GM21360 (cell line): ENCODE measurements at regions not wholly inside any gene's neighbourhood (a gene's known extent, or its start where the extent isn't known, plus 50 kb on each side); places are given as distances from the start of the nearest gene placed in this dataset.

ENCODE experiments used
- ATAC-seq: cut with Tn5 transposase; IDR thresholded peaks from one replicate; pipeline ENCODE4 v1.9.1; 2021; ENCODE audit warnings: mild to moderate bottlenecking, moderate library complexity; ENCODE audit not compliant: unreplicated experiment

- no peak for ATAC-seq
These were observed 50.8 kb upstream of the GADL1 start for GRCh38 chr3:30945291-30945690.

- ATAC-seq: no peak
These were observed 54.0 kb upstream of the GADL1 start for GRCh38 chr3:30948426-30948825.

- ATAC-seq: no peak
These were observed 57.4 kb upstream of the GADL1 start for GRCh38 chr3:30951826-30952225.

GRCh38 chr3:30952786-30953185, 58.3 kb upstream of the GADL1 start:
- ATAC-seq: no peak

- ATAC-seq: no peak
These were observed 60.0 kb upstream of the GADL1 start for GRCh38 chr3:30954426-30954825.

- ATAC-seq: no peak
These were observed 67.6 kb upstream of the GADL1 start for GRCh38 chr3:30962084-30962483.

- no peak for ATAC-seq
These were observed 68.0 kb upstream of the GADL1 start for GRCh38 chr3:30962493-30962892.

- ATAC-seq: no peak
These were observed 68.8 kb upstream of the GADL1 start for GRCh38 chr3:30963223-30963722.

GRCh38 chr3:30964612-30965011, 70.2 kb upstream of the GADL1 start:
- peak; percentile 90 for ATAC-seq

GRCh38 chr3:30966896-30967295, 72.4 kb upstream of the GADL1 start:
- ATAC-seq: no peak

- ATAC-seq: no peak
These were observed 75.7 kb upstream of the GADL1 start for GRCh38 chr3:30970183-30970582.

GRCh38 chr3:30972449-30972848, 78.0 kb upstream of the GADL1 start:
- ATAC-seq: no peak

GRCh38 chr3:30974071-30974470, 79.6 kb upstream of the GADL1 start:
- ATAC-seq: no peak

- no peak for ATAC-seq
These were observed 83.1 kb upstream of the GADL1 start for GRCh38 chr3:30977592-30977991.

GRCh38 chr3:30980993-30981392, 86.5 kb upstream of the GADL1 start:
- ATAC-seq: no peak

- no peak for ATAC-seq
These were observed 88.1 kb upstream of the GADL1 start for GRCh38 chr3:30982416-30983075.

- peak; percentile 50 for ATAC-seq
These were observed 90.6 kb upstream of the GADL1 start for GRCh38 chr3:30984855-30985749.

- no peak for ATAC-seq
These were observed 92.1 kb upstream of the GADL1 start for GRCh38 chr3:30986551-30986950.

- ATAC-seq: no peak
These were observed 94.3 kb upstream of the GADL1 start for GRCh38 chr3:30988769-30989168.

- ATAC-seq: no peak
These were observed 95.0 kb upstream of the GADL1 start for GRCh38 chr3:30989276-30990030.

GRCh38 chr3:30996467-30996866, 102.0 kb upstream of the GADL1 start:
- ATAC-seq: no peak
